Spleen (tissue), 11 donors: ENCODE measurements at regions not wholly inside any gene's neighbourhood (a gene's known extent, or its start where the extent isn't known, plus 50 kb on each side); places are given as distances from the start of the nearest gene placed in this dataset.
A peak's percentile ranks its signal among the peaks of the same experiment; 100 is the strongest.
"Not testable (repeated sequence)": the region's sequence is repeated elsewhere in the genome, so short reads cannot be mapped to it uniquely, and the experiment has no call there.

Experiments
- DNase-seq: peaks from one replicate; pipeline ENCODE4 v3.0.0-alpha.2; 2020
- H3K27ac ChIP-seq, 8 donors: fragments of 200-600 bp; sonication (generic) in 7 of 8; 1 replicate in 4 of 8; 2 replicates in 4 of 8; pipeline versions ENCODE4 v1.5.0 to v1.8.0; 2016 to 2021; ENCODE audit warnings: inconsistent platforms in 4 of 8, mild to moderate bottlenecking in 4 of 8, moderate library complexity in 1 of 8
- H3K27me3 ChIP-seq, 7 donors: fragments of 200-600 bp; sonication (generic) in 6 of 7; replicated peaks in 1 of 7; 1 replicate in 4 of 7; 2 replicates in 3 of 7; pipeline versions ENCODE4 v1.5.0 to v1.8.0; 2016 to 2021; ENCODE audit warnings: inconsistent platforms in 3 of 7, mild to moderate bottlenecking in 1 of 7
- H3K36me3 ChIP-seq, 6 donors: fragments of 200-600 bp; sonication (generic) in 5 of 6; 1 replicate in 4 of 6; 2 replicates in 2 of 6; pipeline versions ENCODE4 v1.5.0 to v1.8.0; 2016 to 2021; ENCODE audit warnings: inconsistent platforms in 2 of 6
- H3K4me1 ChIP-seq, 6 donors: fragments of 200-600 bp; sonication (generic) in 5 of 6; 1 replicate in 3 of 6; 2 replicates in 3 of 6; pipeline versions ENCODE4 v1.5.0 to v1.8.0; 2016 to 2021; ENCODE audit warnings: inconsistent platforms in 3 of 6
- H3K4me3 ChIP-seq, 8 donors: fragments of 200-600 bp; sonication (generic) in 7 of 8; 1 replicate in 4 of 8; 2 replicates in 4 of 8; pipeline versions ENCODE4 v1.5.0 to v1.8.0; 2016 to 2021; ENCODE audit warnings: inconsistent platforms in 4 of 8, mild to moderate bottlenecking in 4 of 8, moderate library complexity in 2 of 8
- H3K9me3 ChIP-seq, 8 donors: fragments of 200-600 bp; sonication (generic) in 7 of 8; 1 replicate in 4 of 8; 2 replicates in 4 of 8; pipeline versions ENCODE4 v1.5.0 to v1.8.0; 2016 to 2021; ENCODE audit warnings: inconsistent platforms in 4 of 8
- POLR2A ChIP-seq, 3 donors: fragments of 450-650 bp; IDR thresholded peaks; one replicate each; pipeline ENCODE4 v1.5.1; 2017; ENCODE audit warnings: antibody characterized with exemption in 3 of 3, mild to moderate bottlenecking in 1 of 3
- POLR2AphosphoS5 ChIP-seq, 3 donors: sonication (generic); formaldehyde crosslinking; IDR thresholded peaks; one replicate each; pipeline ENCODE4 v1.5.1; 2017; ENCODE audit warnings: antibody characterized with exemption in 3 of 3
- WGBS, 5 donors: extraction: QIAGEN DNeasy Blood & Tissue Kit in 3 of 5; methylation state at CpG; one replicate each; pipeline versions ENCODE4 v1.1.5 to v1.1.7; 2013 to 2018; 5-methylcytosine and 5-hydroxymethylcytosine counted together
- intact Hi-C: fragments of 100-400 bp; cut with DNase I; formaldehyde crosslinking; loops from one replicate; pipeline ENCODE4 v1.15.0; 2023; ENCODE audit warnings: low total_unique reads
- microRNA-seq, 3 donors: library from miRNA; unstranded; fragments of <30 nt; microRNA quantifications; one replicate each; pipeline versions ENCODE4 to v1.1.0, GENCODE V29; 2019 to 2020
- small RNA-seq, 4 donors: library from RNA; depleted of rRNA; stranded (forward); fragments of <200 nt; gene quantifications; one replicate each; pipeline ENCODE3, GENCODE V24; 2016
- TF ChIP-seq, protein P1 (sequence below), 11 experiments: fragments of 200-600 bp in 7 of 11; fragments of 450-650 bp in 4 of 11; sonication (generic) in 4 of 11; IDR thresholded peaks in 8 of 11; conservative IDR thresholded peaks in 3 of 11; 1 replicate in 7 of 11; 2 replicates in 4 of 11; pipeline versions ENCODE4 v1.4.0 to v1.8.0; 2016 to 2021; ENCODE audit warnings: antibody characterized with exemption in 11 of 11, inconsistent platforms in 4 of 11, mild to moderate bottlenecking in 1 of 11
- donor health status: healthy with polysubstance abuse.
- donor health status: DM: no; HTN: no; CAD: no; lungs with moderate emphysema.
- donor health status: DM: no; HTN: no; CAD: no.
- donor health status: Bipolar disorder and iron deficiency.
- donor health status: healthy.
- donor health status: DM: no; HTN: no; CAD: no.
- donor health status: DM: yes; HTN: yes; CAD: no.

DNA sequence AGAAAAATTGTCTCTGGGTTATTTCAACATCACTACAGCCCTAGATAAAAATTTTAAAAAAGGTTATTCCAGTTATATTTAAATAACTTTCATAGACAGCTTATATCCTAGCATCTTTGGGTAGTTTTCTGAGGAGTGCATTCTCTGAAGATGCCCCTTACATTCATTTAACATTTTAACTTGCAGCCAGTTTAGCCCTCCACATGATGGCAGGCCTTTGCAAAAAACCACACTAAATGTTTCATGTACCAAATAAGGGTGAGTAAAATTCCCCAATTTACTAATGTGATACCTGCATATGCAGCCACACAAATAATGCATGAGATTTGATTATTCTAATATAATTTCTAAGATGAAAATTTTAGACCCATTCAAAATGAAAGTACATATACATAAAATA, 108.4 kb upstream of the ZWINT start:
- TF ChIP-seq POLR2AphosphoS5 (IDR thresholded peaks at IDR 0.05), result no peak
- no peak for TF ChIP-seq POLR2A (IDR thresholded peaks at IDR 0.05)
- TF ChIP-seq, protein P1, sequence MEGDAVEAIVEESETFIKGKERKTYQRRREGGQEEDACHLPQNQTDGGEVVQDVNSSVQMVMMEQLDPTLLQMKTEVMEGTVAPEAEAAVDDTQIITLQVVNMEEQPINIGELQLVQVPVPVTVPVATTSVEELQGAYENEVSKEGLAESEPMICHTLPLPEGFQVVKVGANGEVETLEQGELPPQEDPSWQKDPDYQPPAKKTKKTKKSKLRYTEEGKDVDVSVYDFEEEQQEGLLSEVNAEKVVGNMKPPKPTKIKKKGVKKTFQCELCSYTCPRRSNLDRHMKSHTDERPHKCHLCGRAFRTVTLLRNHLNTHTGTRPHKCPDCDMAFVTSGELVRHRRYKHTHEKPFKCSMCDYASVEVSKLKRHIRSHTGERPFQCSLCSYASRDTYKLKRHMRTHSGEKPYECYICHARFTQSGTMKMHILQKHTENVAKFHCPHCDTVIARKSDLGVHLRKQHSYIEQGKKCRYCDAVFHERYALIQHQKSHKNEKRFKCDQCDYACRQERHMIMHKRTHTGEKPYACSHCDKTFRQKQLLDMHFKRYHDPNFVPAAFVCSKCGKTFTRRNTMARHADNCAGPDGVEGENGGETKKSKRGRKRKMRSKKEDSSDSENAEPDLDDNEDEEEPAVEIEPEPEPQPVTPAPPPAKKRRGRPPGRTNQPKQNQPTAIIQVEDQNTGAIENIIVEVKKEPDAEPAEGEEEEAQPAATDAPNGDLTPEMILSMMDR (IDR thresholded peaks at IDR 0.05 in 8 of 11, conservative IDR thresholded peaks at IDR 0.05 in 3 of 11), result no peak
- intact Hi-C loops, result no loop called here
- Histone ChIP-seq H3K36me3 (no peaks in the 10 kb centered on the region), H3K4me1 (no peaks in the 10 kb centered on the region), H3K4me3 (no peak overlapping the region), H3K27ac (no peak overlapping the region), H3K9me3 (peaks cover 0 to 6% (median 0%) of the 10 kb centered on the region in 8 donors), H3K27me3 (no peaks in the 10 kb centered on the region)
- no peak for DNase-seq

DNA sequence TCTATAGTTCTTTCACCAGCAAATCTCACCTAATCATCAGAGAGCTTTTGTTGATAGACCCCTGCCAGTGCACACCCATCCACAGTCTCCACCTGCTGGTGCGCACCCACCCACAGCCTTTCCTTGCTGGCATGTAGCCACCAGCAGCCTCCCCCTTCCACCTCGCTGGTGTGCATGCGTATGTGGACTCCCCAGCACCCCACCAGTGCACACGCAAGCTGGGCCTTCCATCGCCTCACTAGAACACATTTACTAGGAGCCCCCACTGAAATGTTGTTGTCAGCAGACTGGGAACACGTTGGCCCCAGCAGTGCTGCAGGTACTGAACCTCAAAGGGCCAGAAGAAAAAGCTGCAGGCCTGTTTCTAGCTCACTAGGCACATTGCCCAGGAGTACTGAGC, 104.9 kb upstream of the ZWINT start:
- no peak overlapping the region for H3K27ac ChIP-seq
- WGBS, 5 donors, result 78 to 87% (median 81%) methylated on average over 5 to 6 of the region's 6 CpGs
- intact Hi-C loops, result no loop called here
- H3K36me3 ChIP-seq, result no peaks in the 10 kb centered on the region
- peak; percentile 62 for DNase-seq
- TF ChIP-seq, protein P1 (IDR thresholded peaks at IDR 0.05 in 8 of 11, conservative IDR thresholded peaks at IDR 0.05 in 3 of 11), result no peak
- TF ChIP-seq POLR2A (IDR thresholded peaks at IDR 0.05), result no peak
- TF ChIP-seq POLR2AphosphoS5 (IDR thresholded peaks at IDR 0.05), result no peak
- H3K9me3 ChIP-seq, result peaks cover 0 to 6% (median 0%) of the 10 kb centered on the region in 8 donors
- H3K4me3 ChIP-seq, result no peak overlapping the region
- H3K4me1 ChIP-seq, result no peaks in the 10 kb centered on the region
- no peaks in the 10 kb centered on the region for H3K27me3 ChIP-seq

DNA sequence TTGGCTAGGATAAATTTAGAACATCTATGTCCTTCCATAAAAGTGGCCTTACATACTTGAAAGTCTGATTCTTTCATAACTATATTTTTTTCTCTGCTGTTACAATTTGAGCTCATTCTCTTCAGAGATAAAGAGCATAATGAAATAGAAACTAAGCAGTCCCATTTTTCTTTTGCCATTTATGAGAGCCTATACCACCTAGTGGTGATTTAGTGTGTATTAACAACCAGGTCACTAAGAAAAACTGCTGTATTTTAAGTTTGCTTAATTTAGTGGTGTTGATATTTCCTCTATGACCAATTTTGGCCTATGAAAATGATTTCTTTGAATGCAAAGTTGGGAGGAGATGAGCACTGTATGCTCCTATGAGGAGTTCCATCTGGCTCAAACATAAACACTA, 88.7 kb upstream of the ZWINT start:
- Histone ChIP-seq H3K4me1 (no peaks in the 10 kb centered on the region), H3K9me3 (peaks cover 0 to 16% (median 0%) of the 10 kb centered on the region in 8 donors), H3K27ac (no peak overlapping the region), H3K4me3 (no peak overlapping the region), H3K27me3 (no peaks in the 10 kb centered on the region), H3K36me3 (no peaks in the 10 kb centered on the region)
- no peak for TF ChIP-seq POLR2AphosphoS5 (IDR thresholded peaks at IDR 0.05)
- no peak for TF ChIP-seq POLR2A (IDR thresholded peaks at IDR 0.05)
- TF ChIP-seq, protein P1 (IDR thresholded peaks at IDR 0.05 in 8 of 11, conservative IDR thresholded peaks at IDR 0.05 in 3 of 11), result no peak
- no peak for DNase-seq
- intact Hi-C loops, result no loop called here

DNA sequence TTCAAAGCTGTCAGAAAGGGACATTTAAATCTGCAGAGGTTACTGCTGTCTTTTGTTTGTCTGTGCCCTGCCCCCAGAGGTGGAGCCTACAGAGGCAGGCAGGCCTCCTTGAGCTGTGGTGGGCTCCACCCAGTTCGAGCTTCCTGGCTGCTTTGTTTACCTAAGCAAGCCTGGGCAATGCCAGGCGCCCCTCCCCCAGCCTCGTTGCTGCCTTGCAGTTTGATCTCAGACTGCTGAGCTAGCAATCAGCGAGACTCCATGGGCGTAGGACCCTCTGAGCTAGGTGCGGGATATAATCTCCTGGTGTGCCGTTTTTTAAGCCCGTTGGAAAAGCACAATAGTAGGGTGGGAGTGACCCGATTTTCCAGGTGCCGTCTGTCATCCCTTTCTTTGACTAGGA, 86.6 kb upstream of the ZWINT start:
- H3K27ac ChIP-seq, H3K36me3 ChIP-seq, DNase-seq, H3K4me3 ChIP-seq, H3K4me1 ChIP-seq, intact Hi-C loops, H3K27me3 ChIP-seq: not testable (repeated sequence)
- 80 to 92% (median 84%) methylated on average over 8 to 10 of the region's 10 CpGs for WGBS, 5 donors
- H3K9me3 ChIP-seq, result peaks cover 0 to 16% (median 0%) of the 10 kb centered on the region in 8 donors

DNA sequence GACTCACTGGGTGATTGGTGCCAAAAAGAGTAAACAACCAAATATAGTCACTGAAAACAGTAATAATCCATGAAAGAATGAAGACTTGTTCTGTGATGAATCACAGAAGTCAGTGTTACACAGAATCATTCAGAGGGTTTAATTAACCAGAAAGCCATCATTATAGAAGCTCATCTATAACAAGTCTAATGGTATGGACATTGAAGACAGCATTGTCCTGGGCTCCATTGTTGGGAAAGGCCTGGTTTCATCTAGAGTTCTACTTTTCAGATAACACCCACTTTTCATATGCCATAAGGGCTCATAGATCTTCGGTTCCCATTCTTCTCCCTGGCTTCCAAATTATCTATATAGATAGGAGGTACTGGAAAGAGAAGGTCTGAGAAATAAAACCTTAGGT, 80.3 kb upstream of the ZWINT start:
- H3K36me3 ChIP-seq, DNase-seq, H3K4me3 ChIP-seq, H3K27me3 ChIP-seq, H3K27ac ChIP-seq, H3K9me3 ChIP-seq, intact Hi-C loops, H3K4me1 ChIP-seq: not testable (repeated sequence)
- WGBS, 5 donors, result 48 to 85% (median 79%) methylated on average over 1 of the region's 1 CpG

Small RNA genes in the stretch of these regions (microRNA-seq; reads per million reads assigned to microRNA genes)
- gene MIR3924, result 0 reads per million in 3 donors

Small RNA genes in the stretch of these regions (small RNA-seq; reads per million reads assigned to genes)
- gene AL731534.1 (0 reads per million in 4 donors), gene MIR3924 (0 reads per million in 4 donors), gene RF01299 (0 to 0.23 (median 0.07) reads per million in 4 donors)
